ENCODE measurements at regions not wholly inside any gene's neighbourhood (a gene's known extent, or its start where the extent isn't known, plus 50 kb on each side); places are given as distances from the start of the nearest gene placed in this dataset.

DNA sequence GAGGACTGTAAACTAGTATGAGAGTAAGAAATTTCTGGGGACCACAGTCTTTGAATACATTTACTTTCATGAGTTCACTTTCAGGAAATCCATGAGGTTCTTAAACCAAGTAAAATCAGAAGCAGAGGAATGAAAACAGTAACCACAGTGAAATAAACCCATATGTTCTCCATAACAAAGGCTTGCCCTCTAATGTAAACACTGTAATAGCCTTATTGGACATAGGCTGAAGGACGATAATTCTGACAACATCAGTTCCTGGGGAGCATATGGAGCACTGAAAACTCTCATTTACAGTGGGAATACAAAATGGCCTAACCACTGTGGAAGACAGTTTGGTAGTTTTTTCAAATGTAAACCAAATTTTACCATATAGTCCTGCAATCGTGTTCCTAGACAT is 965.8 kb downstream of the NSUN3 start:
- no peak for DNase-seq
- BruUV-seq (replicated peaks) = no TSS peak
- Mint-ChIP-seq H3K27me3 (ENCODE audit: unreplicated experiment) (no peaks in the 10 kb centered on the region), H3K9me3 (ENCODE audit: low read depth, unreplicated experiment) (peaks cover 3% of the 10 kb centered on the region), H3K4me1 (ENCODE audit: low read depth, unreplicated experiment) (no peaks in the 10 kb centered on the region), H3K36me3 (ENCODE audit: insufficient read depth, unreplicated experiment) (no peaks in the 10 kb centered on the region), H3K4me3 (ENCODE audit: low read depth, unreplicated experiment) (no peak overlapping the region), H3K27ac (ENCODE audit: unreplicated experiment) (no peak overlapping the region)
- CTCF ChIA-PET = no interaction called here
- intact Hi-C loops (cut with micrococcal nuclease; ENCODE audit: unreplicated experiment) = no loop called here
- TF ChIP-seq, protein P1, sequence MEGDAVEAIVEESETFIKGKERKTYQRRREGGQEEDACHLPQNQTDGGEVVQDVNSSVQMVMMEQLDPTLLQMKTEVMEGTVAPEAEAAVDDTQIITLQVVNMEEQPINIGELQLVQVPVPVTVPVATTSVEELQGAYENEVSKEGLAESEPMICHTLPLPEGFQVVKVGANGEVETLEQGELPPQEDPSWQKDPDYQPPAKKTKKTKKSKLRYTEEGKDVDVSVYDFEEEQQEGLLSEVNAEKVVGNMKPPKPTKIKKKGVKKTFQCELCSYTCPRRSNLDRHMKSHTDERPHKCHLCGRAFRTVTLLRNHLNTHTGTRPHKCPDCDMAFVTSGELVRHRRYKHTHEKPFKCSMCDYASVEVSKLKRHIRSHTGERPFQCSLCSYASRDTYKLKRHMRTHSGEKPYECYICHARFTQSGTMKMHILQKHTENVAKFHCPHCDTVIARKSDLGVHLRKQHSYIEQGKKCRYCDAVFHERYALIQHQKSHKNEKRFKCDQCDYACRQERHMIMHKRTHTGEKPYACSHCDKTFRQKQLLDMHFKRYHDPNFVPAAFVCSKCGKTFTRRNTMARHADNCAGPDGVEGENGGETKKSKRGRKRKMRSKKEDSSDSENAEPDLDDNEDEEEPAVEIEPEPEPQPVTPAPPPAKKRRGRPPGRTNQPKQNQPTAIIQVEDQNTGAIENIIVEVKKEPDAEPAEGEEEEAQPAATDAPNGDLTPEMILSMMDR (IDR thresholded peaks at IDR 0.05; ENCODE audit: unreplicated experiment) = no peak

DNA sequence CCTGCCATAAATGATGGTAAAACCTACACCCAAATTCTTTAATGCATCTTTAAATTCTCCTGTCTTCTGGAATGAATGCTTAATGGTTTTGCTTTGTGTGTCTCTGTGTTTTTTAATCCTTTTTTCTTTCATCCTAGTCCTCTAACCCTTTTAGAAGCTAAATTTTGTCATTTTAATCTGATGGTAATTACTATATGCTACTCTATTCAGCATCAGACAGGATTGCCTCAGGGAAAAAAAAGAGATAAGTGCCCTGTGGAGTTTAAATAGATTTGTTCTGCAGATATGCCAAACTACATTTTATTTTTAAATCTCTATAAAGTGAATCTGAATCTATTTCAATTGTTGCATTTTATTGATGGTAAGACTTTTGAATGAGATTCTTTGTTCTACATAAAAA is 966.8 kb downstream of the NSUN3 start:
- CTCF ChIA-PET = no interaction called here
- intact Hi-C loops (cut with micrococcal nuclease; ENCODE audit: unreplicated experiment) = no loop called here
- Mint-ChIP-seq H3K9me3 (ENCODE audit: low read depth, unreplicated experiment) (peaks cover 3% of the 10 kb centered on the region), H3K4me1 (ENCODE audit: low read depth, unreplicated experiment) (no peaks in the 10 kb centered on the region), H3K27me3 (ENCODE audit: unreplicated experiment) (no peaks in the 10 kb centered on the region), H3K36me3 (ENCODE audit: insufficient read depth, unreplicated experiment) (no peaks in the 10 kb centered on the region), H3K4me3 (ENCODE audit: low read depth, unreplicated experiment) (no peak overlapping the region), H3K27ac (ENCODE audit: unreplicated experiment) (no peak overlapping the region)
- DNase-seq = no peak
- no TSS peak for BruUV-seq (replicated peaks)
- TF ChIP-seq, protein P1 (IDR thresholded peaks at IDR 0.05; ENCODE audit: unreplicated experiment) = no peak

DNA sequence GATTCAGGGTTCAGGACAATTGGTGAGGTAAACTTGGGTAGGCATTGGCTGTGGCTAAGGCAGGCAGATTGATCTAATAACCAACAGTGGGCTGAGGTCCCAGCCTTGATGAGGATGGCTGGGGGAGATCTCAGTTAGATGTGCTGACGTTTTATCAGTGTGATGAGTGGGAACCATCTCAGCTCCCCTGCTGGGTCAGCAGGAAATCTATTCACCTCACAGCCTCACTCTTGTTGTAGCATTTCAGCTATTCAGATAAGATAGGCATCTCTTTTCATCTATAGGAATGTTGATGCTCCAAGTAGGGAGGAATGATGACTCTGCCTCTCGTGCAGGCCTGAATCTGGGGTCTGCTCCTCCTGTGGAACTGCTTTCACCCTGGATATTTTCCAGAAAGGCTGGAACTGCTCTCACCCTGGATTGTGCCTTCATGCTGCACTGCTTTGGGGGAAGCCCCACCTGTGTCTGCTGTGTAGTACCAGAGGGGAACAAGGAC is 973.7 kb downstream of the NSUN3 start:
- CTCF ChIA-PET = no interaction called here
- Mint-ChIP-seq H3K4me1 (ENCODE audit: low read depth, unreplicated experiment) (no peaks in the 10 kb centered on the region), H3K4me3 (ENCODE audit: low read depth, unreplicated experiment) (no peak overlapping the region), H3K27ac (ENCODE audit: unreplicated experiment) (no peak overlapping the region), H3K9me3 (ENCODE audit: low read depth, unreplicated experiment) (peaks cover 6% of the 10 kb centered on the region), H3K27me3 (ENCODE audit: unreplicated experiment) (no peaks in the 10 kb centered on the region), H3K36me3 (ENCODE audit: insufficient read depth, unreplicated experiment) (no peaks in the 10 kb centered on the region)
- TF ChIP-seq, protein P1 (IDR thresholded peaks at IDR 0.05; ENCODE audit: unreplicated experiment) = no peak
- no TSS peak for BruUV-seq (replicated peaks)
- intact Hi-C loops (cut with micrococcal nuclease; ENCODE audit: unreplicated experiment) = no loop called here
- no peak for DNase-seq

DNA sequence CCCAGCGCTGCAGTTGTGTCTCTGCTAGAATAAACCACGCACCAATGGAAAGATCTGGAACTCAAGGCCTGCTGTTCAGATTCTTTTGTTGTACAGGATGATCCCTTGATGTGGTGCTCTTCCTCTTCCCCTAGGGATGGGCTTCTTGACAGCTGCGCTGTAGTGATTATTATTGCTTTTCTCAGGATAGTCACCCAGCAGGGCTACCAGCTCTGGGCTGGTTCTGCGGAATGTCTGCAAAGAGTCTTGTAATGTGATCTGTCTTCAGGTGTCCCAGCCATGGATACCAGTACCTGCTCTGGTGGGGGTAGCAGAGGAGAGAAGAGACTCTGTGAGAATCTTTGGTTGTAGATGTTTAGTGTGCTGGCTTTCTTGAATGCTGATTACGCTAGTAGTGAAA is 974.2 kb downstream of the NSUN3 start:
- Mint-ChIP-seq H3K4me3 (ENCODE audit: low read depth, unreplicated experiment) (no peak overlapping the region), H3K4me1 (ENCODE audit: low read depth, unreplicated experiment) (no peaks in the 10 kb centered on the region), H3K9me3 (ENCODE audit: low read depth, unreplicated experiment) (peaks cover 6% of the 10 kb centered on the region), H3K27me3 (ENCODE audit: unreplicated experiment) (no peaks in the 10 kb centered on the region), H3K27ac (ENCODE audit: unreplicated experiment) (no peak overlapping the region), H3K36me3 (ENCODE audit: insufficient read depth, unreplicated experiment) (no peaks in the 10 kb centered on the region)
- intact Hi-C loops (cut with micrococcal nuclease; ENCODE audit: unreplicated experiment) = no loop called here
- CTCF ChIA-PET = no interaction called here
- no TSS peak for BruUV-seq (replicated peaks)
- DNase-seq = no peak
- TF ChIP-seq, protein P1 (IDR thresholded peaks at IDR 0.05; ENCODE audit: unreplicated experiment) = no peak
